Spinal cord (tissue), 9 donors: ENCODE measurements at regions not wholly inside any gene's neighbourhood (a gene's known extent, or its start where the extent isn't known, plus 50 kb on each side); places are given as distances from the start of the nearest gene placed in this dataset.
"Not testable (repeated sequence)": the region's sequence is repeated elsewhere in the genome, so short reads cannot be mapped to it uniquely, and the experiment has no call there.

Source experiments
- DNase-seq, 6 donors: peaks; one replicate each; pipeline versions ENCODE4 v3.0.0 to v3.0.0-alpha.2; 2013 to 2015; ENCODE audit warnings: low spot score in 6 of 6, low read depth in 4 of 6
- H3K27ac ChIP-seq: one replicate; pipeline ENCODE4 v1.5.1; 2013; ENCODE audit warnings: low read depth, low read length, control low read depth
- H3K27me3 ChIP-seq: one replicate; pipeline ENCODE4 v1.6.1; 2013; ENCODE audit warnings: low read length; ENCODE audit not compliant: control insufficient read depth, insufficient read depth
- H3K36me3 ChIP-seq: one replicate; pipeline ENCODE4 v1.6.1; 2013; ENCODE audit warnings: low read length; ENCODE audit not compliant: control insufficient read depth, insufficient read depth
- H3K4me1 ChIP-seq: one replicate; pipeline ENCODE4 v1.6.1; 2013; ENCODE audit warnings: low read length; ENCODE audit not compliant: control insufficient read depth, insufficient read depth
- H3K4me3 ChIP-seq: one replicate; pipeline ENCODE4 v1.5.1; 2013; ENCODE audit warnings: low read depth, low read length, control low read depth
- H3K9me3 ChIP-seq: one replicate; pipeline ENCODE4 v1.6.1; 2013; ENCODE audit warnings: low read length; ENCODE audit not compliant: control insufficient read depth, insufficient read depth
- WGBS: methylation state at CpG from one replicate; pipeline ENCODE4 v1.1.5; 2013; ENCODE audit warnings: missing lambda C conversion rate; ENCODE audit not compliant: insufficient coverage; 5-methylcytosine and 5-hydroxymethylcytosine counted together
- donor health status: healthy.

GRCh38 chr6:28785962-28786679 lies 137.7 kb downstream of the TRIM27 start:
- H3K27ac ChIP-seq, result no peak overlapping the region
- peaks cover 96% of the 10 kb centered on the region for H3K27me3 ChIP-seq
- H3K36me3 ChIP-seq, result no peaks in the 10 kb centered on the region
- 2% methylated on average over 19 of the region's 30 CpGs for WGBS
- DNase-seq, result no peak
- no peak overlapping the region for H3K4me3 ChIP-seq
- peaks cover 9% of the 10 kb centered on the region for H3K4me1 ChIP-seq
- H3K9me3 ChIP-seq, result no peaks in the 10 kb centered on the region

GRCh38 chr6:28789553-28790083 lies 134.2 kb downstream of the TRIM27 start:
- Histone ChIP-seq H3K4me3 (no peak overlapping the region), H3K27me3 (peaks cover 96% of the 10 kb centered on the region), H3K4me1 (peaks cover 14% of the 10 kb centered on the region), H3K27ac (no peak overlapping the region), H3K9me3 (peaks cover 2% of the 10 kb centered on the region), H3K36me3 (no peaks in the 10 kb centered on the region)
- DNase-seq, result peak in 2 of 6 donors; percentile 58 to 65
- WGBS, result 0% methylated on average over 3 of the region's 20 CpGs

GRCh38 chr6:28791002-28791383 lies 132.8 kb downstream of the TRIM27 start:
- Histone ChIP-seq H3K36me3 (no peaks in the 10 kb centered on the region), H3K4me1 (peaks cover 14% of the 10 kb centered on the region), H3K4me3 (no peak overlapping the region), H3K27ac (no peak overlapping the region), H3K9me3 (peaks cover 2% of the 10 kb centered on the region), H3K27me3 (peaks cover 96% of the 10 kb centered on the region)
- 50% methylated on average over 1 of the region's 6 CpGs for WGBS
- DNase-seq, result no peak

DNA sequence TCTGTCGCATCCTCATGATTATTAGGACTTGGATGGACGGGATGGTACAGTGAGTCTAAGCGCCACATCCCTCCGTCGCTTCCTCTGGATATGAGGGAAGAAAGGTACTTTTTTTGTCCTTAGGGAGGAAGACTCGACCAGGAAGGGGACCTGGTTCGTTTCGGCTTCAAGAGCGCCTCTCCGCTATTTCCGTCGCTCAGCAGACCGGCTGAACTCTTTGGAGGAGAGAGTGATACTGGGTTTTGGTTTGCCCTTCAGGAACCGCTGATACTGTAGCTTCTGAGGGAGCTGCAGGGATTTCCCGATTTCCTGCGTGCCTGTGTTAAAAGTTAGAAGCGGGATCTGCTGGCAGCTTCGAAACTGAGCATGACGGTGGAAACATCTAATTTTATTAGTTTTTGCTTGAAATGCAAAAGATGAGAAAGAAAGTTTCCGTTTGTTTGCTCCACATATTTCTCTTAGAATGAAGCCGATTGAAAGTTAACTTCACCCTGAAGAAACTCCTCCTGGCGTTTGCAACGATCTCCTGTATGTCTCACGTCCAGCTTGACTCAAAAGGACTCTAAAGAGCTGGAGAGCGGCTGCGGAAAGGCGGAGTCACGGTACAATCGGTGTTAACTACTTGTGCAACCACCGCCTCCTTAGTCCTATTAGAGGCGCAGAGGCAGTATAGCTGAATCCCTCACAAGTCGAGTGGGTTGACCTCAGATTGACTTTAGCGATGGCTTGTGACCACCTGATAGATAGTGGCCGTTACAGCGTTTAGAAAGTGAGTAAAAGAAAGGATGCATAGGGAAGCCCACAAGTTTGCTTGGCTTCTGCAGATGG lies 129.4 kb downstream of the TRIM27 start:
- Histone ChIP-seq H3K9me3 (peaks cover 2% of the 10 kb centered on the region), H3K4me1 (peaks cover 14% of the 10 kb centered on the region), H3K36me3 (no peaks in the 10 kb centered on the region), H3K4me3 (no peak overlapping the region), H3K27ac (no peak overlapping the region), H3K27me3 (peaks cover 82% of the 10 kb centered on the region)
- no peak for DNase-seq
- 2% methylated on average over 33 of the region's 35 CpGs for WGBS

- 60% methylated on average over 1 of the region's 4 CpGs for WGBS
- H3K27ac ChIP-seq, H3K4me1 ChIP-seq, H3K36me3 ChIP-seq, H3K4me3 ChIP-seq, DNase-seq, H3K9me3 ChIP-seq: not testable (repeated sequence)
- peaks cover 73% of the 10 kb centered on the region for H3K27me3 ChIP-seq
These were observed 123.1 kb downstream of the TRIM27 start for GRCh38 chr6:28800647-28801046.

GRCh38 chr6:28802417-28803336 lies 121.1 kb downstream of the TRIM27 start:
- Histone ChIP-seq H3K9me3 (no peaks in the 10 kb centered on the region), H3K27ac (no peak overlapping the region), H3K36me3 (no peaks in the 10 kb centered on the region), H3K4me1 (no peaks in the 10 kb centered on the region), H3K4me3 (no peak overlapping the region), H3K27me3 (peaks cover 74% of the 10 kb centered on the region)
- no peak for DNase-seq
- whole genome bisulfite sequencing, result 36% methylated on average over 6 of the region's 25 CpGs

GRCh38 chr6:28803337-28803709 lies 120.5 kb downstream of the TRIM27 start:
- Histone ChIP-seq H3K9me3 (no peaks in the 10 kb centered on the region), H3K4me3 (no peak overlapping the region), H3K4me1 (no peaks in the 10 kb centered on the region), H3K36me3 (no peaks in the 10 kb centered on the region), H3K27ac (no peak overlapping the region), H3K27me3 (peaks cover 80% of the 10 kb centered on the region)
- 2% methylated on average over 7 of the region's 8 CpGs for WGBS
- DNase-seq, result no peak

DNA sequence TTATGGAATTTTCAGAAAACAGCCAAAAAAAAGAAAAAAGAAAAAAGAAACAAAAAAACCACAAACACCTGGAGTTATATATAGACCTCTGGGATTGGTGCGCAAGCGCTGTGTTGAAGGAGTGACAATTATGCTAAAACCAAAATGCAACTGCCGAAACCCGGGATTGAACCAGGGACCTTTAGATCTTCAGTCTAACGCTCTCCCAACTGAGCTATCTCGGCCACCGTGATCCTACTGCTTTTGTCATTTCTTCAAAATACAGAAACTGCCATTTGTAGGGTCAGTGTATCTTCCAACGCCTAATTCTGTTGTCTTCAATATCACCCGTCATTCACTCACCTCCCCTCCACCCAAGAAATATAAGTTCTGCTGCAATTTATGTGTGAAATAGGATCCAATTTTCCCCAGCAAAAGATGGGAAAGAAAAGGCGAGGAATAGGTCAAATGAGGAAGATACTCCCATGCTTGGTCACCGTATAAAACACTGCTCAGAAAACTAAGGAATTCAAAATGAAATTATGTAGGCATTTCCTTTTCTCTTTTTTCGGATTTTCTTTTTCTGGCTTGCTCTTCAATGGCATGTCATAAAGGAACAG lies 116.0 kb downstream of the TRIM27 start:
- Histone ChIP-seq H3K27me3 (peaks cover 100% of the 10 kb centered on the region), H3K4me1 (peaks cover 5% of the 10 kb centered on the region), H3K36me3 (no peaks in the 10 kb centered on the region), H3K9me3 (no peaks in the 10 kb centered on the region), H3K27ac (no peak overlapping the region), H3K4me3 (no peak overlapping the region)
- WGBS, result 4% methylated on average over 7 of the region's 12 CpGs
- DNase-seq, result peak in 1 of 6 donors; percentile 53

DNA sequence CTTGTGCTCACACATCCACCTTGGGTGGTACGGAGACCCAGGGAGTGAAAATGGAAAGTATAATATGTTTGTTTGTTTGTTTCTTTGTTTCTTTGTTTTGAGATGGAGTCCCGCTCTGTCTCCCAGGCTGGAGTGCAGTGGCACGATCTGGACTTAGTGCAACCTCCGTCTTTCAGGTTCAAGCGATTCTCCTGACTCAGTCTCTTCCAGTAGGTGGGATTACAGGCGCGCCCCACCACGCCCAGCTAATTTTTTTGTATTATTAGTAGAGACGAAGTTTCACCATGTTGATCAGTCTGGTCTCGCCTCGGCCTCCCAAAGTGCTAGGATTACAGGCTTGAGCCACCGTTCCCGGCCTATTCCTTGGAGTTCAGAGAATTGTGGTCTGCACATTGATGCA lies 115.4 kb downstream of the TRIM27 start:
- Histone ChIP-seq H3K4me3 (no peak overlapping the region), H3K9me3 (no peaks in the 10 kb centered on the region), H3K27me3 (peaks cover 100% of the 10 kb centered on the region), H3K4me1 (peaks cover 5% of the 10 kb centered on the region), H3K36me3 (no peaks in the 10 kb centered on the region), H3K27ac (no peak overlapping the region)
- no peak for DNase-seq
- WGBS, result 6% methylated on average over 7 of the region's 13 CpGs
